ENCODE measurements at regions not wholly inside any gene's neighbourhood (a gene's known extent, or its start where the extent isn't known, plus 50 kb on each side); places are given as distances from the start of the nearest gene placed in this dataset.

GRCh38 chr5:68432682-68433081 is 217.1 kb downstream of the PIK3R1 start:
- no peak for FAIRE-seq

GRCh38 chr5:68433526-68433922 is 218.0 kb downstream of the PIK3R1 start:
- FAIRE-seq, result no peak

GRCh38 chr5:68433923-68434879 is 218.6 kb downstream of the PIK3R1 start:
- no peak for FAIRE-seq

- FAIRE-seq, result no peak
These were observed 220.1 kb downstream of the PIK3R1 start for GRCh38 chr5:68435611-68436010.

- no peak for FAIRE-seq
These were observed 221.3 kb downstream of the PIK3R1 start for GRCh38 chr5:68436686-68437520.

- FAIRE-seq, result no peak
These were observed 223.3 kb downstream of the PIK3R1 start for GRCh38 chr5:68438876-68439275.

GRCh38 chr5:68440245-68440644 is 224.7 kb downstream of the PIK3R1 start:
- FAIRE-seq, result no peak

- FAIRE-seq, result no peak
These were observed 225.1 kb downstream of the PIK3R1 start for GRCh38 chr5:68440651-68441050.

GRCh38 chr5:68441309-68442073 is 225.9 kb downstream of the PIK3R1 start:
- FAIRE-seq, result no peak

GRCh38 chr5:68443091-68443490 is 227.5 kb downstream of the PIK3R1 start:
- FAIRE-seq, result no peak

GRCh38 chr5:68444048-68444447 is 228.5 kb downstream of the PIK3R1 start:
- FAIRE-seq, result peak; percentile 15

- no peak for FAIRE-seq
These were observed 229.3 kb downstream of the PIK3R1 start for GRCh38 chr5:68444833-68445232.

- FAIRE-seq, result peak; percentile 59
These were observed 229.9 kb downstream of the PIK3R1 start for GRCh38 chr5:68445257-68446069.

GRCh38 chr5:68446070-68446357 is 230.5 kb downstream of the PIK3R1 start:
- FAIRE-seq, result no peak

GRCh38 chr5:68446487-68446894 is 230.9 kb downstream of the PIK3R1 start:
- FAIRE-seq, result no peak

- FAIRE-seq, result peak; percentile 60
These were observed 231.8 kb downstream of the PIK3R1 start for GRCh38 chr5:68447136-68447929.

GRCh38 chr5:68449380-68449779 is 233.8 kb downstream of the PIK3R1 start:
- FAIRE-seq, result no peak

GRCh38 chr5:68450245-68450852 is 234.8 kb downstream of the PIK3R1 start:
- no peak for FAIRE-seq

- no peak for FAIRE-seq
These were observed 236.7 kb downstream of the PIK3R1 start for GRCh38 chr5:68452286-68452685.

- FAIRE-seq, result no peak
These were observed 238.6 kb downstream of the PIK3R1 start for GRCh38 chr5:68454172-68454571.

- no peak for FAIRE-seq
These were observed 239.2 kb downstream of the PIK3R1 start for GRCh38 chr5:68454766-68455165.

Measured in endometrium (tissue), 2 donors.